Breast epithelium (tissue), 4 donors: ENCODE measurements at regions not wholly inside any gene's neighbourhood (a gene's known extent, or its start where the extent isn't known, plus 50 kb on each side); places are given as distances from the start of the nearest gene placed in this dataset.

ENCODE experiments used
- DNase-seq, 2 donors: peaks; one replicate each; pipeline ENCODE4 v3.0.0-alpha.2; 2019; ENCODE audit warnings: low spot score in 2 of 2
- H3K27ac ChIP-seq, 2 donors: fragments of 200-600 bp; sonication (generic) in 1 of 2; one replicate each; pipeline ENCODE4 v1.5.1; 2016 to 2019; ENCODE audit warnings: mild to moderate bottlenecking in 1 of 2
- H3K27me3 ChIP-seq, 2 donors: fragments of 200-600 bp; sonication (generic) in 1 of 2; one replicate each; pipeline versions ENCODE4 v1.5.1 to v1.6.0; 2017 to 2019; ENCODE audit warnings: control low read depth in 1 of 2, mild to moderate bottlenecking in 1 of 2
- H3K36me3 ChIP-seq: fragments of 200-600 bp; one replicate; pipeline ENCODE4 v1.5.1; 2019
- H3K4me1 ChIP-seq, 2 donors: fragments of 200-600 bp; sonication (generic); one replicate each; pipeline ENCODE4 v1.5.1; 2016 to 2019; ENCODE audit warnings: control low read depth in 1 of 2
- H3K4me3 ChIP-seq, 3 donors: fragments of 200-600 bp; sonication (generic); 1 replicate in 2 of 3; 2 replicates in 1 of 3; pipeline ENCODE4 v1.5.1; 2016 to 2019; ENCODE audit warnings: mild to moderate bottlenecking in 3 of 3, moderate library complexity in 2 of 3
- H3K9me3 ChIP-seq, 2 donors: fragments of 200-600 bp; sonication (generic) in 1 of 2; one replicate each; pipeline ENCODE4 v1.5.1; 2016 to 2019; ENCODE audit warnings: control low read depth in 1 of 2
- POLR2A ChIP-seq: fragments of 450-650 bp; IDR thresholded peaks from one replicate; pipeline ENCODE4 v1.6.1; 2016; ENCODE audit warnings: antibody characterized with exemption, mild to moderate bottlenecking, moderate library complexity
- POLR2AphosphoS5 ChIP-seq, 3 donors: sonication (generic); formaldehyde crosslinking; IDR thresholded peaks; one replicate each; pipeline ENCODE4 v1.6.1; 2017; ENCODE audit warnings: antibody characterized with exemption in 3 of 3
- intact Hi-C: fragments of 100-400 bp; cut with DNase I; formaldehyde crosslinking; loops from one replicate; pipeline ENCODE4 v1.15.1; 2023; ENCODE audit warnings: low total_unique reads
- TF ChIP-seq, protein P1 (sequence below), 3 donors: fragments of 450-650 bp; IDR thresholded peaks; one replicate each; pipeline ENCODE4 v1.5.1; 2016 to 2017; ENCODE audit warnings: antibody characterized with exemption in 3 of 3, mild to moderate bottlenecking in 3 of 3, moderate library complexity in 3 of 3

DNA sequence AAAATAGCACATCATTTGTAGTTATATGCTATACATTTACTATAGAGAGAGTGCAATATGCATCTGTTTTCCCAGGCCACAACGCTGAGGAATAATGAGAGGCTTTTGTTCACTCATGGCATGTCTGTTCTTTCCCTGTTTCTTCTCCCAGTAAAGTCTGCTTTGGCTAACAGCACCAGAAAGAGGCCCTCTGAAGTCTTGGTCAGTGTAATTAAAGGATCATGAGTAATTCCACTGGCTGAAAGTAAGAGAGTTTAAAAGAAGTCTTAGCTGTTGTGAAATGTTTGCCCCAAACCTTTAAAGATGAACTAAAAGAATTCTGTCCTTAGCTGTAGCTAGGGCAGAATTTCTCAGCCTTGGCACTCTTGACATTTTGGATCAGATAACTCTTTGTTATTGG lies 228.8 kb downstream of the TLE4 start:
- Histone ChIP-seq H3K36me3 (no peaks in the 10 kb centered on the region), H3K4me1 (no peaks in the 10 kb centered on the region), H3K27ac (no peak overlapping the region), H3K27me3 (no peaks in the 10 kb centered on the region), H3K4me3 (no peak overlapping the region), H3K9me3 (no peaks in the 10 kb centered on the region)
- TF ChIP-seq, protein P1, sequence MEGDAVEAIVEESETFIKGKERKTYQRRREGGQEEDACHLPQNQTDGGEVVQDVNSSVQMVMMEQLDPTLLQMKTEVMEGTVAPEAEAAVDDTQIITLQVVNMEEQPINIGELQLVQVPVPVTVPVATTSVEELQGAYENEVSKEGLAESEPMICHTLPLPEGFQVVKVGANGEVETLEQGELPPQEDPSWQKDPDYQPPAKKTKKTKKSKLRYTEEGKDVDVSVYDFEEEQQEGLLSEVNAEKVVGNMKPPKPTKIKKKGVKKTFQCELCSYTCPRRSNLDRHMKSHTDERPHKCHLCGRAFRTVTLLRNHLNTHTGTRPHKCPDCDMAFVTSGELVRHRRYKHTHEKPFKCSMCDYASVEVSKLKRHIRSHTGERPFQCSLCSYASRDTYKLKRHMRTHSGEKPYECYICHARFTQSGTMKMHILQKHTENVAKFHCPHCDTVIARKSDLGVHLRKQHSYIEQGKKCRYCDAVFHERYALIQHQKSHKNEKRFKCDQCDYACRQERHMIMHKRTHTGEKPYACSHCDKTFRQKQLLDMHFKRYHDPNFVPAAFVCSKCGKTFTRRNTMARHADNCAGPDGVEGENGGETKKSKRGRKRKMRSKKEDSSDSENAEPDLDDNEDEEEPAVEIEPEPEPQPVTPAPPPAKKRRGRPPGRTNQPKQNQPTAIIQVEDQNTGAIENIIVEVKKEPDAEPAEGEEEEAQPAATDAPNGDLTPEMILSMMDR (IDR thresholded peaks at IDR 0.05): no peak
- TF ChIP-seq POLR2A: no peak
- TF ChIP-seq POLR2AphosphoS5 (IDR thresholded peaks at IDR 0.05): no peak
- DNase-seq: no peak
- intact Hi-C loops: no loop called here

DNA sequence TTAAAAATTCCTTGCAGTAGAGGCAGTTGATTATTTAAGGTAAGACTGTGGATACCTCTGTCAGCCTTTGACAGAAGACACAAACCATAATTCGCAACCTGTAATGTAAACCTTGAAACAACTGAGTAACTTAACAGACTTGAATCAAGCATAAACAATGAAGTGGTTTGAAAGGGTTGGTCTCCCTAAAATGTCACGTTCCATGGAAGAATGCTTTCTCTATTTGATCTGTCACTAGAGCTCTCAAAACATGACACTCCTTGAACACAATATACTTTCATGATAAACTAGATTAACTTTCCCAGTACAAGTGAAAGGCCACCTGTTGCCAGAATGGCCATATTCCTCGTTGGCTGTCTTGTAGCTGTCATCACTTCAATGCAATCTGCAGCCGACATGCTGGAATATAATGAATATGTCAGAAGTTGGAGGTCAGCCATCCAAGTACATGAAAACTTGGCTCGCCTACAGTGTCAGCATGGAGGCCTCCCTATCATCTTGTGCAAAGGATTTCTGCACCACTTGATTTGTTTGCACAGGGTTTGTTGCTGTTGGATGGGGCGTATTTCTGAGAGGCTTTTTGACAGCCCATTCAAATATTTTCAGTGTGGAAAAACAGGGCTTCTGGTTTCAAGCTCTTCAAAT lies 228.0 kb downstream of the TLE4 start:
- DNase-seq: no peak
- intact Hi-C loops: no loop called here
- no peaks in the 10 kb centered on the region for H3K4me1 ChIP-seq

DNA sequence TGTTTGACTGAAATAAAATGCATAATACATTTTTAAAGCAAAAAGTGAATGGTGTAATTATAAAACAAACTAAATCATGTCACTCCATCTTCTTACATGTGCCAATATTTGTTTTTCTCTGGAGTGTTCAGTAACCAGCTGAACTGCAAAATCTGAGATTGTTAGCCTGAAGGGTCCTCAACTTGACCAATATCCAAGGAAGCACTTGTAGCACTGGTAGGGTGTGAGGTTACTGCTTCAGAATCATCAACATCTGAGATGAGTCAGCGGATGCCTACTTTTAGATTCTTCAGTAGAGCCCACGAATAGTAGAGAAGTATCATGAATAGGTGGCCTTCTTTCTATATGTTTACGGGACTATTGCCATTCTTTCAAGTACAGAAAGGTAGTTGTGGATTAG lies 226.7 kb downstream of the TLE4 start:
- H3K27me3 ChIP-seq: no peaks in the 10 kb centered on the region
- H3K4me3 ChIP-seq: no peak overlapping the region
- H3K9me3 ChIP-seq: no peaks in the 10 kb centered on the region
- no peaks in the 10 kb centered on the region for H3K36me3 ChIP-seq
- H3K27ac ChIP-seq: no peak overlapping the region
- no peaks in the 10 kb centered on the region for H3K4me1 ChIP-seq
- intact Hi-C loops: no loop called here
- DNase-seq: no peak
- no peak for TF ChIP-seq POLR2A
- TF ChIP-seq, protein P1 (IDR thresholded peaks at IDR 0.05): no peak

More for the DNA sequence above, 228.0 kb downstream of the TLE4 start:
- Histone ChIP-seq H3K4me3 (no peak overlapping the region), H3K27ac (no peak overlapping the region), H3K36me3 (no peaks in the 10 kb centered on the region), H3K27me3 (no peaks in the 10 kb centered on the region), H3K9me3 (no peaks in the 10 kb centered on the region)
- TF ChIP-seq POLR2AphosphoS5 (IDR thresholded peaks at IDR 0.05): no peak
- TF ChIP-seq, protein P1 (IDR thresholded peaks at IDR 0.05): no peak

DNA sequence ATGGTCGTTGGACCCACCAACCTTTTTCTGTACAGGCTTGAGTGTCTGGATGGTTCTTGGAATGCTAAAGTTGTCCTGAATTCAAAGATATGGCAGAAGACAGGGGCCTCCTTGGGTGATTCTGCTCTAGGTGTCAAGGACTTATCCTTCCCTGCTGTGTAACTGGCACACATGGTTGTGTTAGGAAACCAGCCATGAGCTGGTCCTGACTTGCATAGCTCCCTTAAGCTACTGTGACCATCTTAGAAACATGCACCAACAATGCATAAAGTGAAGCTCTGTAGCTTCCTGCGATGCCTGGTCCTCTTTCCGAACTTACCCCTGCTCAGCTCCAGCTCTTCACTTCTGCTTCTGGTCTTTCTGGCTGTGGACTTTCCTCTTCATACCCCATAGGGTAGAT lies 224.6 kb downstream of the TLE4 start:
- Histone ChIP-seq H3K9me3 (no peaks in the 10 kb centered on the region), H3K4me3 (no peak overlapping the region), H3K36me3 (no peaks in the 10 kb centered on the region), H3K27ac (no peak overlapping the region), H3K27me3 (no peaks in the 10 kb centered on the region), H3K4me1 (no peaks in the 10 kb centered on the region)
- intact Hi-C loops: no loop called here
- TF ChIP-seq POLR2A (no peak), POLR2AphosphoS5 (IDR thresholded peaks at IDR 0.05) (no peak)
- TF ChIP-seq, protein P1 (IDR thresholded peaks at IDR 0.05): no peak
- no peak for DNase-seq

DNA sequence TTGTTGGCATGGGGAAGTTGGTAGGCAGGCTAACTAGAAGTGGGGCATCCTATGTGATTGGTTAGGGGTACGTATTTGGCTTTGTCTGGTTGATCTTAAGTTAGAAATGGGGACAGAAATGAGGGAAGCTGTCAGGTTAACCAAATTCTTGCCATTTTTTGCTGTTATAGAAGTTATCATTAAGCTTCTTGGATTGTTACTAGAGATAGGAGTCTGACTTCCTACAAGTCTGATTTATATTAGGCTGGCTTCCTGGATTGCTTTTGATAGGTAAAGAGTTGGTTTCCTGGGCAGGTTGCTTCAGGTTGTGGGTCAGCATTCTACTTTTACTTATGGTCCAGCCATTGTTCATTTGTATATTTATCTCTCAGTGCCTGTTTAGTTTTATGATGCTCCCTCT lies 216.9 kb downstream of the TLE4 start:
- Histone ChIP-seq H3K27ac (no peak overlapping the region), H3K4me1 (no peaks in the 10 kb centered on the region), H3K36me3 (no peaks in the 10 kb centered on the region), H3K4me3 (no peak overlapping the region), H3K27me3 (no peaks in the 10 kb centered on the region), H3K9me3 (no peaks in the 10 kb centered on the region)
- intact Hi-C loops: no loop called here
- TF ChIP-seq POLR2A: no peak
- TF ChIP-seq POLR2AphosphoS5 (IDR thresholded peaks at IDR 0.05): no peak
- TF ChIP-seq, protein P1 (IDR thresholded peaks at IDR 0.05): no peak
- no peak for DNase-seq
